H9 (cell line): ENCODE measurements at regions not wholly inside any gene's neighbourhood (a gene's known extent, or its start where the extent isn't known, plus 50 kb on each side); places are given as distances from the start of the nearest gene placed in this dataset.

Experiments
- DNase-seq: peaks from one replicate; pipeline ENCODE4 v3.0.0-alpha.2; 2017
- H2AFZ ChIP-seq: one replicate; pipeline ENCODE4 v1.6.1; 2013; ENCODE audit warnings: mild to moderate bottlenecking, low read length, control low read depth, moderate library complexity
- H2AK5ac ChIP-seq: 2 replicates; pipeline ENCODE4 v1.6.1; 2013; ENCODE audit warnings: low read length, control low read depth, mixed read lengths; ENCODE audit not compliant: insufficient read length
- H2BK120ac ChIP-seq: one replicate; pipeline ENCODE4 v1.6.1; 2013; ENCODE audit warnings: low read depth, mild to moderate bottlenecking, low read length, control low read depth, inconsistent platforms; ENCODE audit not compliant: poor library complexity, severe bottlenecking
- H2BK12ac ChIP-seq: 2 replicates; pipeline ENCODE4 v1.6.1; 2013; ENCODE audit warnings: low read length, control low read depth, mixed read lengths, low read depth; ENCODE audit not compliant: insufficient read length
- H2BK15ac ChIP-seq: 2 replicates; pipeline ENCODE4 v1.6.1; 2013; ENCODE audit warnings: low read depth, low read length, control low read depth
- H2BK20ac ChIP-seq: one replicate; pipeline ENCODE4 v1.6.1; 2013; ENCODE audit warnings: low read depth, mild to moderate bottlenecking, low read length, control low read depth, inconsistent platforms; ENCODE audit not compliant: poor library complexity, severe bottlenecking
- H2BK5ac ChIP-seq: 2 replicates; pipeline ENCODE4 v1.6.1; 2013; ENCODE audit warnings: low read length, control low read depth, mixed read lengths; ENCODE audit not compliant: insufficient read length
- H3K14ac ChIP-seq: 2 replicates; pipeline ENCODE4 v1.6.1; 2013; ENCODE audit warnings: low read length, control low read depth; ENCODE audit not compliant: insufficient read depth
- H3K18ac ChIP-seq: 2 replicates; pipeline ENCODE4 v1.6.1; 2013; ENCODE audit warnings: low read depth, mild to moderate bottlenecking, mixed read lengths, low read length, control low read depth; ENCODE audit not compliant: insufficient read length
- H3K23ac ChIP-seq: 2 replicates; pipeline ENCODE4 v1.6.1; 2013; ENCODE audit warnings: low read length, control low read depth, mixed read lengths, low read depth; ENCODE audit not compliant: insufficient read length
- H3K23me2 ChIP-seq: 2 replicates; pipeline ENCODE4 v1.6.1; 2013; ENCODE audit warnings: low read depth, mild to moderate bottlenecking, mixed read lengths, low read length, control low read depth; ENCODE audit not compliant: insufficient read length, poor library complexity, severe bottlenecking
- H3K27ac ChIP-seq: 2 replicates; pipeline ENCODE4 v1.5.1; 2013; ENCODE audit warnings: low read length, control low read depth, mixed read lengths, low read depth; ENCODE audit not compliant: insufficient read length
- H3K27me3 ChIP-seq: 2 replicates; pipeline ENCODE4 v1.6.1; 2013; ENCODE audit warnings: low read length, control low read depth, inconsistent platforms; ENCODE audit not compliant: insufficient read depth
- H3K4ac ChIP-seq: 2 replicates; pipeline ENCODE4 v1.6.1; 2013; ENCODE audit warnings: low read depth, mild to moderate bottlenecking, control low read depth, inconsistent platforms, low read length, moderate library complexity
- H3K4me1 ChIP-seq: 2 replicates; pipeline ENCODE4 v1.6.1; 2013; ENCODE audit warnings: low read length, control low read depth, inconsistent platforms; ENCODE audit not compliant: insufficient read depth
- H3K4me2 ChIP-seq: 2 replicates; pipeline ENCODE4 v1.6.1; 2013; ENCODE audit warnings: low read length, control low read depth, mixed read lengths; ENCODE audit not compliant: insufficient read length, insufficient read depth
- H3K56ac ChIP-seq: 2 replicates; pipeline ENCODE4 v1.6.1; 2013; ENCODE audit warnings: low read depth, mild to moderate bottlenecking, mixed read lengths, low read length, control low read depth; ENCODE audit not compliant: insufficient read length
- H3K79me1 ChIP-seq: 2 replicates; pipeline ENCODE4 v1.6.1; 2013; ENCODE audit warnings: low read depth, mild to moderate bottlenecking, moderate library complexity, low read length, control low read depth, inconsistent platforms; ENCODE audit not compliant: insufficient read depth, poor library complexity, severe bottlenecking
- H3K79me2 ChIP-seq: 2 replicates; pipeline ENCODE4 v1.6.1; 2013; ENCODE audit warnings: low read length, control low read depth, inconsistent platforms; ENCODE audit not compliant: insufficient read depth
- H3K9ac ChIP-seq: 2 replicates; pipeline ENCODE4 v1.6.1; 2013; ENCODE audit warnings: low read length, control low read depth, mixed read lengths; ENCODE audit not compliant: insufficient read length; ENCODE audit errors: extremely low read depth
- H3K9me3 ChIP-seq: one replicate; pipeline ENCODE4 v1.6.1; 2013; ENCODE audit warnings: low read depth, low read length, inconsistent platforms; ENCODE audit not compliant: control insufficient read depth
- H3T11ph ChIP-seq: one replicate; pipeline ENCODE4 v1.6.1; 2013; ENCODE audit warnings: mild to moderate bottlenecking, low read length, control low read depth, inconsistent platforms
- H4K20me1 ChIP-seq: one replicate; pipeline ENCODE4 v1.6.1; 2013; ENCODE audit not compliant: control insufficient read depth, insufficient read length, insufficient read depth
- H4K5ac ChIP-seq: 2 replicates; pipeline ENCODE4 v1.6.1; 2013; ENCODE audit warnings: low read depth, mild to moderate bottlenecking, mixed read lengths, low read length, control low read depth; ENCODE audit not compliant: insufficient read length
- H4K8ac ChIP-seq: replicated peaks from 2 replicates; pipeline ENCODE4 v1.6.1; 2013; ENCODE audit warnings: low read length, control low read depth, mixed read lengths, low read depth; ENCODE audit not compliant: insufficient read length
- H4K91ac ChIP-seq: 2 replicates; pipeline ENCODE4 v1.6.1; 2013; ENCODE audit warnings: low read depth, mild to moderate bottlenecking, moderate library complexity, mixed read lengths, low read length, control low read depth; ENCODE audit not compliant: insufficient read length
- H3K27ac Mint-ChIP-seq, 3 experiments: 2 replicates in 2 of 3; 3 replicates in 1 of 3; pipeline ENCODE4 v1.8.0; 2020 to 2021; ENCODE audit warnings: mixed read lengths in 3 of 3, mild to moderate bottlenecking in 1 of 3, moderate library complexity in 1 of 3
- H3K27me3 Mint-ChIP-seq: 2 replicates; pipeline ENCODE4 v1.8.0; 2021; ENCODE audit warnings: low read depth, mild to moderate bottlenecking, moderate library complexity, mixed read lengths
- H3K36me3 Mint-ChIP-seq, 3 experiments: 2 replicates in 2 of 3; 3 replicates in 1 of 3; pipeline ENCODE4 v1.8.0; 2020 to 2021; ENCODE audit warnings: low read depth in 3 of 3, mixed read lengths in 3 of 3; ENCODE audit not compliant: insufficient read depth in 1 of 3
- H3K4me1 Mint-ChIP-seq, 2 experiments: 2 replicates each; pipeline ENCODE4 v1.8.0; 2020; ENCODE audit warnings: mixed read lengths in 2 of 2
- H3K4me3 Mint-ChIP-seq, 2 experiments: 2 replicates in 1 of 2; 3 replicates in 1 of 2; pipeline ENCODE4 v1.8.0; 2020 to 2021; ENCODE audit warnings: mild to moderate bottlenecking in 2 of 2, mixed read lengths in 2 of 2, moderate library complexity in 1 of 2
- H3K9me3 Mint-ChIP-seq, 2 experiments: 2 replicates in 1 of 2; 3 replicates in 1 of 2; pipeline ENCODE4 v1.8.0; 2020; ENCODE audit warnings: mild to moderate bottlenecking in 2 of 2, mixed read lengths in 2 of 2, moderate library complexity in 1 of 2
- CTCF ChIP-seq: fragments of 200-600 bp; sonication (generic); conservative IDR thresholded peaks from 3 replicates; pipeline ENCODE4 v1.8.0; 2021; ENCODE audit warnings: antibody characterized with exemption, mild to moderate bottlenecking
- whole genome bisulfite sequencing: extraction: QIAGEN DNeasy Blood & Tissue Kit; methylation state at CpG from one replicate; pipeline ENCODE4 v1.1.7; 2013; ENCODE audit warnings: missing lambda C conversion rate, low lambda C conversion rate, mixed read lengths; ENCODE audit not compliant: insufficient read length; ENCODE audit errors: extremely low coverage; 5-methylcytosine and 5-hydroxymethylcytosine counted together

- H3K27ac ChIP-seq, result no peak overlapping the region
- H3K23me2 ChIP-seq, result no peaks in the 10 kb centered on the region
- H3K4me2 ChIP-seq, result no peak overlapping the region
- H3K27ac Mint-ChIP-seq, result no peak overlapping the region; a peak in 1 of 7 replicates
- H3K4me3 Mint-ChIP-seq, result no peak overlapping the region
- H3K56ac ChIP-seq, result no peak overlapping the region
- no peak overlapping the region for H2BK15ac ChIP-seq
- no peaks in the 10 kb centered on the region for H3K79me2 ChIP-seq
- no peaks in the 10 kb centered on the region for H4K20me1 ChIP-seq
- H3K4me1 Mint-ChIP-seq, result no peaks in the 10 kb centered on the region
- H3K79me1 ChIP-seq, result no peaks in the 10 kb centered on the region
- H3T11ph ChIP-seq, result no peak overlapping the region
- DNase-seq, result no peak
- H3K14ac ChIP-seq, result no peak overlapping the region
- no peak overlapping the region for H2AFZ ChIP-seq
- H3K9me3 Mint-ChIP-seq, result peaks cover 0 to 3% of the 10 kb centered on the region in 2 experiments; a peak in 1 of 5 replicates
- H3K36me3 Mint-ChIP-seq, result no peaks in the 10 kb centered on the region
- H3K9me3 ChIP-seq, result no peaks in the 10 kb centered on the region
- H2BK12ac ChIP-seq, result no peak overlapping the region
- H3K27me3 ChIP-seq, result no peaks in the 10 kb centered on the region
- no peaks in the 10 kb centered on the region for H3K4me1 ChIP-seq
- no peak overlapping the region for H4K5ac ChIP-seq
- no peak overlapping the region for H4K91ac ChIP-seq
- WGBS, result no CpG with 5 or more reads among the region's 3 CpGs
- H2BK20ac ChIP-seq, result no peak overlapping the region
- H3K18ac ChIP-seq, result no peak overlapping the region
- H2BK5ac ChIP-seq, result no peak overlapping the region
- H3K23ac ChIP-seq, result no peak overlapping the region
- no peaks in the 10 kb centered on the region for H3K27me3 Mint-ChIP-seq
- no peak overlapping the region for H3K9ac ChIP-seq
- no peak overlapping the region for H3K4ac ChIP-seq
- no peak overlapping the region for H4K8ac ChIP-seq
- no peak for TF ChIP-seq CTCF
- no peak overlapping the region for H2AK5ac ChIP-seq
- no peak overlapping the region for H2BK120ac ChIP-seq
Observed at GRCh38 chr10:64829888-64830412, 1308.7 kb downstream of the REEP3 start.
